Body of pancreas (tissue), 4 donors: ENCODE measurements at regions not wholly inside any gene's neighbourhood (a gene's known extent, or its start where the extent isn't known, plus 50 kb on each side); places are given as distances from the start of the nearest gene placed in this dataset.

Source experiments
- POLR2A ChIP-seq, 3 donors: fragments of 450-650 bp; IDR thresholded peaks; one replicate each; pipeline ENCODE4 v1.6.1; 2016; ENCODE audit warnings: antibody characterized with exemption in 3 of 3, mild to moderate bottlenecking in 2 of 3
- TF ChIP-seq, protein P1 (sequence below), 7 experiments: fragments of 450-650 bp in 4 of 7; fragments of 200-600 bp in 3 of 7; sonication (generic) in 3 of 7; IDR thresholded peaks; one replicate each; pipeline ENCODE4 v1.5.1; 2016 to 2019; ENCODE audit warnings: antibody characterized with exemption in 7 of 7

- TF ChIP-seq, protein P1, sequence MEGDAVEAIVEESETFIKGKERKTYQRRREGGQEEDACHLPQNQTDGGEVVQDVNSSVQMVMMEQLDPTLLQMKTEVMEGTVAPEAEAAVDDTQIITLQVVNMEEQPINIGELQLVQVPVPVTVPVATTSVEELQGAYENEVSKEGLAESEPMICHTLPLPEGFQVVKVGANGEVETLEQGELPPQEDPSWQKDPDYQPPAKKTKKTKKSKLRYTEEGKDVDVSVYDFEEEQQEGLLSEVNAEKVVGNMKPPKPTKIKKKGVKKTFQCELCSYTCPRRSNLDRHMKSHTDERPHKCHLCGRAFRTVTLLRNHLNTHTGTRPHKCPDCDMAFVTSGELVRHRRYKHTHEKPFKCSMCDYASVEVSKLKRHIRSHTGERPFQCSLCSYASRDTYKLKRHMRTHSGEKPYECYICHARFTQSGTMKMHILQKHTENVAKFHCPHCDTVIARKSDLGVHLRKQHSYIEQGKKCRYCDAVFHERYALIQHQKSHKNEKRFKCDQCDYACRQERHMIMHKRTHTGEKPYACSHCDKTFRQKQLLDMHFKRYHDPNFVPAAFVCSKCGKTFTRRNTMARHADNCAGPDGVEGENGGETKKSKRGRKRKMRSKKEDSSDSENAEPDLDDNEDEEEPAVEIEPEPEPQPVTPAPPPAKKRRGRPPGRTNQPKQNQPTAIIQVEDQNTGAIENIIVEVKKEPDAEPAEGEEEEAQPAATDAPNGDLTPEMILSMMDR (IDR thresholded peaks at IDR 0.05), result no peak
- TF ChIP-seq POLR2A (IDR thresholded peaks at IDR 0.05), result no peak
Observed at GRCh38 chr17:77325577-77326075, 184.9 kb downstream of the SEC14L1 start.
